Bronchial epithelial cell (primary cell): ENCODE measurements at regions not wholly inside any gene's neighbourhood (a gene's known extent, or its start where the extent isn't known, plus 50 kb on each side); places are given as distances from the start of the nearest gene placed in this dataset.

Source experiments
- DNase-seq: peaks from one replicate; pipeline ENCODE4 v3.0.0-alpha.2; 2010; ENCODE audit warnings: low read depth
- FAIRE-seq: peaks from 2 replicates; lab custom pipeline; 2011; peaks lifted over from hg19 to GRCh38; lab: Jason Lieb, UNC
- H3K27me3 ChIP-seq: 2 replicates; pipeline ENCODE4 v1.5.1; 2011; ENCODE audit warnings: low read length; ENCODE audit not compliant: control insufficient read depth, insufficient read depth
- H3K36me3 ChIP-seq: 2 replicates; pipeline ENCODE4 v1.5.1; 2011; ENCODE audit warnings: low read length; ENCODE audit not compliant: control insufficient read depth, insufficient read depth
- H3K4me3 ChIP-seq: 2 replicates; pipeline ENCODE4 v1.5.1; 2011; ENCODE audit warnings: mild to moderate bottlenecking, low read depth, low read length, control low read depth
- TF ChIP-seq, protein P1 (sequence below): IDR thresholded peaks from 2 replicates; pipeline ENCODE4 v1.5.1; 2011; ENCODE audit warnings: mild to moderate bottlenecking, moderate library complexity, low read length, control low read depth, inconsistent platforms; ENCODE audit not compliant: insufficient read depth, severe bottlenecking

- no peak for DNase-seq
- no peak for FAIRE-seq
- Histone ChIP-seq H3K36me3 (no peaks in the 10 kb centered on the region), H3K27me3 (no peaks in the 10 kb centered on the region), H3K4me3 (no peak overlapping the region)
- TF ChIP-seq, protein P1, sequence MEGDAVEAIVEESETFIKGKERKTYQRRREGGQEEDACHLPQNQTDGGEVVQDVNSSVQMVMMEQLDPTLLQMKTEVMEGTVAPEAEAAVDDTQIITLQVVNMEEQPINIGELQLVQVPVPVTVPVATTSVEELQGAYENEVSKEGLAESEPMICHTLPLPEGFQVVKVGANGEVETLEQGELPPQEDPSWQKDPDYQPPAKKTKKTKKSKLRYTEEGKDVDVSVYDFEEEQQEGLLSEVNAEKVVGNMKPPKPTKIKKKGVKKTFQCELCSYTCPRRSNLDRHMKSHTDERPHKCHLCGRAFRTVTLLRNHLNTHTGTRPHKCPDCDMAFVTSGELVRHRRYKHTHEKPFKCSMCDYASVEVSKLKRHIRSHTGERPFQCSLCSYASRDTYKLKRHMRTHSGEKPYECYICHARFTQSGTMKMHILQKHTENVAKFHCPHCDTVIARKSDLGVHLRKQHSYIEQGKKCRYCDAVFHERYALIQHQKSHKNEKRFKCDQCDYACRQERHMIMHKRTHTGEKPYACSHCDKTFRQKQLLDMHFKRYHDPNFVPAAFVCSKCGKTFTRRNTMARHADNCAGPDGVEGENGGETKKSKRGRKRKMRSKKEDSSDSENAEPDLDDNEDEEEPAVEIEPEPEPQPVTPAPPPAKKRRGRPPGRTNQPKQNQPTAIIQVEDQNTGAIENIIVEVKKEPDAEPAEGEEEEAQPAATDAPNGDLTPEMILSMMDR, result no peak
Measured at GRCh38 chr10:58885146-58885545, 291.3 kb upstream of the PHYHIPL start.

DNA sequence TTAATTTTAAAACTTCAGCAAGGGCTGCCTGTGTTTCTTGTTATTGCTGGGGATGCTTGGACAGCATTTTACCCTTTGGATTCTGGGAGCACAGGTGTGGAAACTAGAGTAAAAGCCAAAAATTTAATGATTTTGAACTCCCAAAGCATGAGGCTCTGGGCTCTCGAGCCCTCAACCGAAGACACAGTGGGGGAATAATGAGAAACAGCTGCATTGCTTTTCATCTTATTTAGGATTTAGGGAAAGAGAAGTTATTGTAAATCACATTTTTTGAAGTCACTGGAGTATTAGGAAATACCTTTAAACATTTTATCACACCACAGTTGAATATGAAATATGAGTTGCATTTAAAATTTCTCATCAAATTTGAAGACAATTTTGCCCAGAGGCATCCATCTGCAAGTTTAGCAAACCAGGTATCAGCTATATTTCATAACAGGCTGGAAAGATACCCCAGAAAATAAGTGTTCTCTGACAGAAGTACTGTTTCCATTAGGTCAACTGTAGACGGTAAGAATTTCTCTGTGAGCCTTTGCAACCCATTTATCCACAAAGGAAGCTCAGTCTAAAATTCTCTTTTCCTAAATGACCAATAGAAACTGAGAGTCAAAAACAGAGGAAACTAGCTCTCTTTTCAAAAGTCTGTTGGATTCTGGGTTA lies 290.6 kb upstream of the PHYHIPL start:
- no peaks in the 10 kb centered on the region for H3K36me3 ChIP-seq
- DNase-seq, result no peak
- TF ChIP-seq, protein P1, result no peak
- FAIRE-seq, result no peak
- no peaks in the 10 kb centered on the region for H3K27me3 ChIP-seq
- H3K4me3 ChIP-seq, result no peak overlapping the region

DNA sequence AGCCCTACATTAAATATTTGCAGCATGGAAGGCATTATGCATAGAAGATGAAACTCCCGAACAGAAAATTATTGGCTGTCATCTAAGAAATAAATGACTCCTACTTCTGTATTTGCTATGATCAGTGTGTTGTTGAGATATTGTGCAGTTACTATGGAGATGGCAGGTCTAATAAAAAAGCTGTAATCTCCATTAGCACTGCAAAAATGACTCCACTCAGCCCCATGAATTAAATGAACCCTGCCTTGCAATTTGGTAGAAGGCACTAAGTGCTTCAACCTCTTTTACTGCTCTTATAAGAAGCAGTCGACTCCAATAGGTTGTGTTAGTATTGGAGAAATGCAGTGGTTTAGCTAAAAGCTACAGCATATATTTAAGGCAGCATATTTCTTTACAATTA lies 290.0 kb upstream of the PHYHIPL start:
- no peaks in the 10 kb centered on the region for H3K27me3 ChIP-seq
- DNase-seq, result no peak
- no peak overlapping the region for H3K4me3 ChIP-seq
- H3K36me3 ChIP-seq, result no peaks in the 10 kb centered on the region
- FAIRE-seq, result no peak
- TF ChIP-seq, protein P1, result no peak

- FAIRE-seq (no peak), DNase-seq (no peak)
- no peaks in the 10 kb centered on the region for H3K27me3 ChIP-seq
- no peaks in the 10 kb centered on the region for H3K36me3 ChIP-seq
- no peak overlapping the region for H3K4me3 ChIP-seq
- TF ChIP-seq, protein P1, result no peak
Measured at GRCh38 chr10:58887474-58887873, 289.0 kb upstream of the PHYHIPL start.

GRCh38 chr10:58888957-58889356 lies 287.5 kb upstream of the PHYHIPL start:
- DNase-seq, result no peak
- FAIRE-seq, result no peak
- TF ChIP-seq, protein P1, result no peak
- H3K27me3 ChIP-seq, result no peaks in the 10 kb centered on the region
- no peak overlapping the region for H3K4me3 ChIP-seq
- no peaks in the 10 kb centered on the region for H3K36me3 ChIP-seq

GRCh38 chr10:58892031-58892531 lies 284.4 kb upstream of the PHYHIPL start:
- H3K4me3 ChIP-seq, result no peak overlapping the region
- H3K27me3 ChIP-seq, result no peaks in the 10 kb centered on the region
- TF ChIP-seq, protein P1, result no peak
- no peak for DNase-seq
- FAIRE-seq, result no peak
- H3K36me3 ChIP-seq, result no peaks in the 10 kb centered on the region
